ENCODE measurements at regions not wholly inside any gene's neighbourhood (a gene's known extent, or its start where the extent isn't known, plus 50 kb on each side); places are given as distances from the start of the nearest gene placed in this dataset.

- no peak for DNase-seq (ENCODE audit: low read depth)
Observed at GRCh38 chr12:107320929-107321631, 227.7 kb upstream of the CRY1 start.

GRCh38 chr12:107322063-107322462, 228.7 kb upstream of the CRY1 start:
- DNase-seq (ENCODE audit: low read depth): no peak

- DNase-seq (ENCODE audit: low read depth): no peak
Observed at GRCh38 chr12:107325075-107325608, 231.8 kb upstream of the CRY1 start.

- no peak for DNase-seq (ENCODE audit: low read depth)
Observed at GRCh38 chr12:107326237-107326636, 232.9 kb upstream of the CRY1 start.

- DNase-seq (ENCODE audit: low read depth): no peak
Observed at GRCh38 chr12:107327651-107328182, 234.4 kb upstream of the CRY1 start.

- no peak for DNase-seq (ENCODE audit: low read depth)
Observed at GRCh38 chr12:107328442-107329133, 235.2 kb upstream of the CRY1 start.

- no peak for DNase-seq (ENCODE audit: low read depth)
Observed at GRCh38 chr12:107329569-107330324, 236.4 kb upstream of the CRY1 start.

GRCh38 chr12:107330831-107331431, 237.6 kb upstream of the CRY1 start:
- DNase-seq (ENCODE audit: low read depth): no peak

GRCh38 chr12:107331471-107331870, 238.1 kb upstream of the CRY1 start:
- DNase-seq (ENCODE audit: low read depth): no peak

- DNase-seq (ENCODE audit: low read depth): no peak
Observed at GRCh38 chr12:107331912-107332311, 238.6 kb upstream of the CRY1 start.

- DNase-seq (ENCODE audit: low read depth): no peak
Observed at GRCh38 chr12:107332743-107333142, 239.4 kb upstream of the CRY1 start.

- DNase-seq (ENCODE audit: low read depth): no peak
Observed at GRCh38 chr12:107335802-107336570, 242.6 kb upstream of the CRY1 start.

- no peak for DNase-seq (ENCODE audit: low read depth)
Observed at GRCh38 chr12:107336695-107337094, 243.3 kb upstream of the CRY1 start.

GRCh38 chr12:107337346-107338095, 244.2 kb upstream of the CRY1 start:
- no peak for DNase-seq (ENCODE audit: low read depth)

GRCh38 chr12:107339487-107339886, 246.1 kb upstream of the CRY1 start:
- DNase-seq (ENCODE audit: low read depth): no peak

GRCh38 chr12:107339932-107340331, 246.6 kb upstream of the CRY1 start:
- no peak for DNase-seq (ENCODE audit: low read depth)

- DNase-seq (ENCODE audit: low read depth): no peak
Observed at GRCh38 chr12:107340898-107341297, 247.5 kb upstream of the CRY1 start.

GRCh38 chr12:107344035-107344808, 250.9 kb upstream of the CRY1 start:
- DNase-seq (ENCODE audit: low read depth): no peak

GRCh38 chr12:107347261-107347660, 253.9 kb upstream of the CRY1 start:
- DNase-seq (ENCODE audit: low read depth): no peak
